ENCODE measurements at regions not wholly inside any gene's neighbourhood (a gene's known extent, or its start where the extent isn't known, plus 50 kb on each side); places are given as distances from the start of the nearest gene placed in this dataset.
A peak's percentile ranks its signal among the peaks of the same experiment; 100 is the strongest.

GRCh38 chr1:36576551-36577110 is 93.9 kb upstream of the CSF3R start:
- no peak for DNase-seq (ENCODE audit: low read depth in 2 of 2)

DNA sequence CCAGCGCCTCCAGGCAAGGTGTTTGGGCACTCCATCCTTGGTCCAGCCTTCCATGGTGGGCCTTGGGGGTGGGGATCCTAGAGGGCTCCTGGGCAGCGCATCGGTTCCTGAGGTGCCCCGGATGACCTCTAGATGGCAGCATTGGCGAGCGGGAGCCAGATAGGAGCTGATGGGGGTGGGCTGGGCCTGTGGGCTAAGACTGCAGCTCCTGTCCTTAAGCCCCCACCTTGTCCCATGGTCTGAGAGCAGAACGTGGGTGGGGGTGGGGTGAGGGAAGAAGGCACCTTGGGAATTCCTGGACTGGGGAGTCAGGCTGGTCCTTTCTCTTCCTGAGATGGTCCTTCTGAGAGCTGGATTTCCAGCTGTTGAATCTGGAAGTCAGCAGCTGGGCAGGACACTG is 93.4 kb upstream of the CSF3R start:
- DNase-seq (ENCODE audit: low read depth in 2 of 2) = peak; percentile 5 to 9

GRCh38 chr1:36573445-36573844 is 90.7 kb upstream of the CSF3R start:
- DNase-seq (ENCODE audit: low read depth in 2 of 2) = no peak

- no peak for DNase-seq (ENCODE audit: low read depth in 2 of 2)
These were observed 90.2 kb upstream of the CSF3R start for GRCh38 chr1:36572906-36573305.

GRCh38 chr1:36572142-36572715 is 89.5 kb upstream of the CSF3R start:
- no peak for DNase-seq (ENCODE audit: low read depth in 2 of 2)

GRCh38 chr1:36571106-36571505 is 88.4 kb upstream of the CSF3R start:
- DNase-seq (ENCODE audit: low read depth in 2 of 2) = no peak

- no peak for DNase-seq (ENCODE audit: low read depth in 2 of 2)
These were observed 87.9 kb upstream of the CSF3R start for GRCh38 chr1:36570478-36571060.

- no peak for DNase-seq (ENCODE audit: low read depth in 2 of 2)
These were observed 87.3 kb upstream of the CSF3R start for GRCh38 chr1:36570006-36570405.

DNA sequence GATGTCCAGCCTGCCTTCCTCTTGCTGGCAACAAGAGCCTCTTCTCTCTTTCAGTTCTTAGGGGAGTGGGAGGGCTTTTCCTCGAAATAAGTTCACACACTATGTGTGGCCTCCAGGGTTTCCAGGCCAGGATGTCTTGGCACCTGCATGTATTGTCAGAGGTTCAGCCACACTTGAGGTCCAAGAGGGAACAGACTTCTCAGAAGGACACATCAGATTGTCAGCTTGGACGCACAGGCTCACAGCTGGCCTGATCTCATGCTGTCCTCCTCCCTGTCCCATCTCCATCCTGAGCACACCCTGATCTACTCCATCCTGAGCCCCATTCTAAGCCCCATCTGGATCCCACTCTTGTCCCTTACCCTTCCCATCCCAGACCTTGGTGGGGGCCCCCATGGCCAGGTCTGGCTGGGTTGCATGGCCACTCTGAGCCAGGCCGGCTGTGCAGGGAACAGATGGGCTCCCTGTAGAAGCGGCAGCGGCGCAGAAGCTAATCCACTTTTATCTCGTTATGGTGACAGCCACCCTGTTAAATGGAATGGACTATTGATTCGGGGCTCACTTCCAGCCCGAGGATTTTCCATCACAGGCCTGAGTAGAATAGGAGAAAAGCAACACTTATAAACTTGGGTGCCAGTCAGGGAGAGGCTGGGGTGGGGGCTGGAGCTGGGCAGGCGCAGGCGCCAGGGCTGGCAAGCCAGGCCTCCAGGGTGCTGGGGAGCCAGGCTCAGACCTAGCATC is 85.1 kb upstream of the CSF3R start:
- no peak for DNase-seq (ENCODE audit: low read depth in 2 of 2)

- no peak for DNase-seq (ENCODE audit: low read depth in 2 of 2)
These were observed 83.1 kb upstream of the CSF3R start for GRCh38 chr1:36565576-36566501.

DNA sequence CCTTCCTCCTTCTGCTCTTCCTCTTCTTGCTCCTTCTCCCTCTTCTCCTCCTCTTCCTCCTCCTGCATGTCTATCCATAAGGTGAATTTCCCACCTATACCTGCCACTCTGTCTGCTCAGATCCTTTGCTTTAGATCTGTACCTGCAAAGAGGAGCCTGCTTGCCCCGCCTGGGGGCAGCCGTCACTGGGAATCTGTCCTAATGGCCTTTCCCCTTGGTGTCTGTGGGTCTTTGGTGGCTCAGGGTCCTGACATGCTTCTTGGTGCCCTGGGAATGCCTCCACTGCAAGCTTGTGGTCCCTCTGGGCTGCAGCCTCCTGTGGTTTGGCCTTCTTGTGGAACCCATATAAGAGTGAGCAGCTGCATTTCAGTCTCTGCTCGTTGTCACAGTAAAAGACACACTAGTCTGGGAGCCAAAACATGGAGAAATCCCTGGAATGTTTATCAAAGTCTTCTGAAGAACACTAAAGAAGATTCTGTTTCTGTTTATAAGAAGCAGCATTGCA is 79.5 kb upstream of the CSF3R start:
- DNase-seq (ENCODE audit: low read depth in 2 of 2) = no peak

DNA sequence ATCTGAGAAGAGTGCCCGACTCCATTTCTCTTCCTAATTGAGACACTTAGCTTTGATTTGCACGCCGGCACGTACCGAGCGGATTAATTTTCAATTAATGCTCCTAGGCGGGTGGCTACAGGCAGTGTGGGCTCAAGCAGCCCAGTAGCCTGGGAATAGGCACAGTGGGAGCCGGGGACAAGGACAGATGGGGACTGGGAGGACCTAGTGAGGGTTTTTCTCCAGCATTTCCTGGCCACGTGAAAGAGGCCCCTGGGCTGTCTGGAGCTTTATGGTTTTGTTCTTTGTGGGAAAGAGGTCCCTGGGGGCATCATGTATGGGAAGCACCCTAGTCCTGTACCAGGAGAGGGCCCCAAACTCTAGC is 78.6 kb upstream of the CSF3R start:
- DNase-seq (ENCODE audit: low read depth in 2 of 2) = no peak

DNA sequence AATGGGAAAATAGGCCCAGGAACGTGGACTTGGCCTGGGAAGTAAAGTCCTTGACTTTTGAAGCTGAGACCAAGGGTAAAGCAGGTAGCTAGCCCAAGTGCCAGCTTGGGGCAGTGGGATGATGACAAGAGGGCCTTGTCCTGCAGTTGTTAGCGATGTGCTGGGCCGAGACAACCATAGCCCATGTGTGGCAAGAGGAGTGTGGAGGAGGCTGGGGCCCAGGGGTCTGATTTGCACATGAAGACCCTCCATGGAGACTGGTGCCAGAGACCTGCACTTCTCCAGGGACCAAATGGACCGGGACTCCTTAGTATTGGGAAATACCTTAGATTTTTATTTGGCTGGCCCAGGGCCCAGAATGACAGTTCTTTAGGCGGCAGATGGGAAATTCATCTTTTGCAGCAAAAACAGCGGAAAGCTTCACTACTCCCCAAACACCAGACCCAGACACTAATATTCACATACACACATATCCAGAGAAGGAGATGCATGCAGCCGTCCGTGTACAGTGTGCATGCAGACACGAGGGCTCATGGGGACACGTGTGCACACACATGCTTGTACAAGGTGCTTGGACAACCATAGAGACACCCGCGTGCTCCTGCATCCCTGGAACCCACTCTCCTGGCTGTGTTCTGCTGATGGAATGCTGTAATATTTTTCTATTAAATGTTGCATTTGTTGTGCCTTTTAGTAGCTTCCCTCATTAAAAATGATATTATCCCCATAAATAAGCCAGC is 78.1 kb upstream of the CSF3R start:
- no peak for DNase-seq (ENCODE audit: low read depth in 2 of 2)

- no peak for DNase-seq (ENCODE audit: low read depth in 2 of 2)
These were observed 77.5 kb upstream of the CSF3R start for GRCh38 chr1:36560177-36560576.

DNA sequence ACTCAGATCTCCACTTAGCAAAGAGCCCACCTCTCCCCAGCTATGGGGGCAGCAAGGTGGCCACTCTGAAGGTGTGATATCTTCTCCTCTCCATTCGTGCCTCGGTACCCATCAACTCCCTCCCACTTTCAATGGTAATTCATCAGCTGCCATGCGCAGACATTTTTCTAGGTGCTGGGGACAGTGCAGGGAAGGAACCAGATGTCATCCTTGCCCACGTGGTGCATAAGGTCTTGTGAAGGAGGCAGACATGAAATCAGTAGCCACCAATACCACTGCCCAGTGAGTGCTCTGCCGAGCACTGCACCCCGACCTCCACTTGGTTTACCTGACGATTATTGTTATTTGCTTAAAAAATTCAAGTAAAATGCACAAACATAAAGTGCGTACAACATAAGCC is 76.3 kb upstream of the CSF3R start:
- no peak for DNase-seq (ENCODE audit: low read depth in 2 of 2)

DNA sequence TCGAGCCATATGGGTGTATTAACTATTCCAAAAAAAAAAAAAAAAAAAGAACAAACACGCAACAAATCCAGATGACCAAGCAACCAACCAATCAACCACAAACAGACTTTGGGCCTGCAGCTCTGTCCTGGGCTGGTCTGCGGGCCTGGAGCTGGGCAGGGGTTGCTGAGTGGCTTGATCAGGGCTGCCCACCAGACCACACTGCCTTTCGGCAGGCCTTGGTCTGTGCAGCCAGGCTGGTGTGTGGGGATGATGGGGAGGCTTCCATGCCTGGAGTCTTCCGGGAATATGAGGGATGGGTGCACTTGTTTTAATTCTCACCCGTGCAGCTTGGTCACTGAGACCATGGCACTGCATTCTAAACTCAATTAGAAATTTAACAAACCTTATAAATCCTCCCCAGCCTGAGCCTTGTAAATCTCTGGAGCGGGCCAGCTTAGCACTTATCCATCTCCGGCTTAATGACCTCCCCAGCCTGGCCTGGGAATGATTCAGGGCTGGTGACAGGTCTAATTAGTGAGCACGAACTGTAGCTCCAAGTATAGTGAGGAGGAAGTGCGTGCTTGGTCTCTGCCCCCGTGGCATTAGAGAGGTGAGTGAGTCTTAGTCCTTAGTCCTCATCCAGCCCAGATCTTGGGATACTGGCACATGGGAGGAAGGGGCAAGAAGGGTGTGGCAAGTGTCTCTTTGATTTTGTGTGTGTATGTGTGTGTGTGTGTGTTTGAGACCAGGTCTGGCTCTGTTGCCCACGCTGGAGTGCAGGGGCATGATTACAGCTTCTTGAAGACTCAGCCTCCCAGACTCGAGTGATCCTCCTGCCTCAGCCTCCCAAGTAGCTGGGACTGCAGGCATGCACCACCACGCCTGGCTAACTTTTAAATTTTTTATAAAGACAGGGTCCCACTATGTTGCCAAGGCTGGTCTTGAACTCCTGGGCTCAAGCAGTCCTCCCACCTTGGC is 74.6 kb upstream of the CSF3R start:
- no peak for DNase-seq (ENCODE audit: low read depth in 2 of 2)

DNA sequence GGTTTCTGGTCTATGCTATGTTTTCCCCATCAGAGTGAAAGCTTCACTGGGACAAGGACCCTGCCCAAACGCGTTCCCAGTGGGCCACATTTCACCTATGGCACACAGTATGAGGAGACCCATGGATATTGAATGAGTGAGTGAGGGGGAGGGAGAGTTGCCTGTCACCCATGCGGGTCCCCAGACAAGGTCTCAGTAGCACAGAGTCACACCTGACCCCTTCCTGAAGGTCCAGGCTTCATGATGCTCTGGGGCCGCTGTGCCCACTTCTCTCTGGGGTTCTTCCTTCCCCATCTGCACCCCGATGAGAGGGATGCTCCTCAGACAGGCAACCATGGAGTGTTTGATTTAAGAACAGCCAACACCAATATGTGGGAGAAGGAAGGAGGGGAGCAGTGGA is 72.3 kb upstream of the CSF3R start:
- no peak for DNase-seq (ENCODE audit: low read depth in 2 of 2)

DNA sequence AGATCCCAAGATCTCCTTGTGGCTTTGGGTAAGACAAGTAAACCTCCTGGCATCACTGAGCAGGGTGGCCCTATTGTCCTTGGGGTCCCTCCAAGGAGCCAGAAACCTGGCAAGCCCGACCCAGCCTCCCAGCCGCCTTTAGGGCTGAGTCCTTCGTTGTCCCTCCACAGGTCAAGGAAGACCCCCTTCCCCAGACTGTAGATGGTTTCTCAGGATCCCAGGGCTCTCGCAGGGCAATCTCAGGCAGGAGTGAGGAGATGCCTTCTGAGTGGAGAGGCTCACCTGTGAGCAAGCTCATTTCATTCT is 71.6 kb upstream of the CSF3R start:
- no peak for DNase-seq (ENCODE audit: low read depth in 2 of 2)

DNA sequence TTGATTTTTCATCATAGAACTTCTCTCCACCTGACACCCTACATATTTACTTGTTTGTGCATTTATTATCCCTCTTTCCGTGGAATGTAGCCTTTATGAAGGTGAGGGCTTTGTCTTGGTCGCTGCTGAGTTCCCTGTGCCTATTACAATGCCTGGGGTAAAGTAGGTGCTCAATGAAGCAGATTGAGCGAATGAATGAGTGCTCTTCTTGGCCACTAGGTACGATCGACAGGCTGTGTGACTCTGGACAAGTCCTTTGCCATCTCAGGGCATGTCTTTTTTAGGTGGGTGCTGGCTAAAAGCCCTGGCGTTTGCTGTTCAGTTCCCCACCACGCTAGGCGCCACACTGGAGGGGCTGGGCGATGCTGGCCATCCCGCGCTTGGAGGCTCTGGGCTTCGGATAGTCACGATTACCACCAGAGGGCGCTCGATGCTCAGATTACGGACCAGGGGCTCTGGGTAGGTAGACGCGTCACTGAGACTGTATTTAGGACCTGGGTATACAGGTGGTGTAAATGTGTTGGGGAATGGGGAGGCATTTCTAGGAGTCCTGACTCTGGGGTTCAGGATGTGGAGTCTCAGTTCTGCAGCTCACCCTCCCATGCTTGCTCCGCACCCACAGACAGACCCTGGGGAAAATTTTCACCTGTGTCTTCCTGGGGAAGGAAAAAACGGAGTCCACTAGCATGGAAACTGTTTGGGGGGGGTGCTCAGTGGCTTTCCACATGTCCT is 71.0 kb upstream of the CSF3R start:
- DNase-seq (ENCODE audit: low read depth in 2 of 2) = peak; percentile 7 to 12
